Stimulated activated naive CD4-positive, alpha-beta T cell (primary cell): ENCODE measurements at regions not wholly inside any gene's neighbourhood (a gene's known extent, or its start where the extent isn't known, plus 50 kb on each side); places are given as distances from the start of the nearest gene placed in this dataset.

Source experiments
- DNase-seq, 6 experiments: peaks; one replicate each; lab custom pipeline; 2025; lab: John Stamatoyannopoulos, UW

- DNase-seq = no peak
Observed at GRCh38 chr12:124162151-124163110, 132.5 kb upstream of the RFLNA start.

GRCh38 chr12:124165695-124166094 is 129.2 kb upstream of the RFLNA start:
- DNase-seq = no peak

GRCh38 chr12:124167141-124167540 is 127.8 kb upstream of the RFLNA start:
- no peak for DNase-seq

GRCh38 chr12:124168016-124168786 is 126.7 kb upstream of the RFLNA start:
- no peak for DNase-seq

GRCh38 chr12:124169577-124170284 is 125.2 kb upstream of the RFLNA start:
- DNase-seq = no peak

- no peak for DNase-seq
Observed at GRCh38 chr12:124170760-124171159, 124.1 kb upstream of the RFLNA start.

- DNase-seq = no peak
Observed at GRCh38 chr12:124171231-124171979, 123.5 kb upstream of the RFLNA start.

- DNase-seq = no peak
Observed at GRCh38 chr12:124172636-124173035, 122.3 kb upstream of the RFLNA start.

GRCh38 chr12:124173692-124174091 is 121.2 kb upstream of the RFLNA start:
- DNase-seq = no peak

GRCh38 chr12:124174451-124175348 is 120.2 kb upstream of the RFLNA start:
- no peak for DNase-seq

GRCh38 chr12:124175704-124176103 is 119.2 kb upstream of the RFLNA start:
- no peak for DNase-seq

GRCh38 chr12:124177276-124177950 is 117.5 kb upstream of the RFLNA start:
- DNase-seq = no peak

- DNase-seq = no peak
Observed at GRCh38 chr12:124177951-124178316, 117.0 kb upstream of the RFLNA start.

GRCh38 chr12:124179936-124180607 is 114.8 kb upstream of the RFLNA start:
- DNase-seq = no peak

GRCh38 chr12:124183172-124183571 is 111.7 kb upstream of the RFLNA start:
- no peak for DNase-seq

GRCh38 chr12:124184456-124184855 is 110.4 kb upstream of the RFLNA start:
- no peak for DNase-seq

- no peak for DNase-seq
Observed at GRCh38 chr12:124185971-124186686, 108.8 kb upstream of the RFLNA start.

GRCh38 chr12:124188084-124188483 is 106.8 kb upstream of the RFLNA start:
- DNase-seq = no peak
